GM06990 (cell line): ENCODE measurements at regions not wholly inside any gene's neighbourhood (a gene's known extent, or its start where the extent isn't known, plus 50 kb on each side); places are given as distances from the start of the nearest gene placed in this dataset.

Experiments
- DNase-seq: peaks from one replicate; pipeline ENCODE4 v3.0.0-alpha.2; 2011; ENCODE audit not compliant: insufficient read length; ENCODE audit errors: extremely low read depth
- H3K27me3 ChIP-seq: replicated peaks from 2 replicates; pipeline ENCODE4 v1.6.0; 2011; ENCODE audit warnings: low read length; ENCODE audit not compliant: control insufficient read depth, insufficient read depth
- H3K36me3 ChIP-seq: 2 replicates; pipeline ENCODE4 v1.5.1; 2011; ENCODE audit warnings: low read length; ENCODE audit not compliant: control insufficient read depth, insufficient read depth
- H3K4me3 ChIP-seq: replicated peaks from 2 replicates; pipeline ENCODE4 v1.5.1; 2011; ENCODE audit warnings: low read depth, mild to moderate bottlenecking, control low read depth, low read length
- CTCF ChIP-seq: IDR thresholded peaks from 2 replicates; pipeline ENCODE4 v1.5.1; 2011; ENCODE audit warnings: low read length, control low read depth, mild to moderate bottlenecking, inconsistent platforms; ENCODE audit not compliant: insufficient read depth, poor library complexity, severe bottlenecking

GRCh38 chr11:26063915-26064314 lies 268.0 kb upstream of the ANO3 start:
- no peak for DNase-seq
- no peak overlapping the region for H3K4me3 ChIP-seq
- TF ChIP-seq CTCF, result no peak
- no peaks in the 10 kb centered on the region for H3K36me3 ChIP-seq
- no peaks in the 10 kb centered on the region for H3K27me3 ChIP-seq

GRCh38 chr11:26065944-26066343 lies 266.0 kb upstream of the ANO3 start:
- no peak for TF ChIP-seq CTCF
- H3K36me3 ChIP-seq, result no peaks in the 10 kb centered on the region
- no peak overlapping the region for H3K4me3 ChIP-seq
- DNase-seq, result no peak
- no peaks in the 10 kb centered on the region for H3K27me3 ChIP-seq

- no peak for TF ChIP-seq CTCF
- H3K4me3 ChIP-seq, result no peak overlapping the region
- H3K36me3 ChIP-seq, result no peaks in the 10 kb centered on the region
- H3K27me3 ChIP-seq, result no peaks in the 10 kb centered on the region
- no peak for DNase-seq
These were observed 261.1 kb upstream of the ANO3 start for GRCh38 chr11:26070714-26071380.

- DNase-seq, result no peak
- TF ChIP-seq CTCF, result no peak
- Histone ChIP-seq H3K36me3 (no peaks in the 10 kb centered on the region), H3K4me3 (no peak overlapping the region), H3K27me3 (no peaks in the 10 kb centered on the region)
These were observed 259.2 kb upstream of the ANO3 start for GRCh38 chr11:26072614-26073153.

- DNase-seq, result no peak
- no peaks in the 10 kb centered on the region for H3K36me3 ChIP-seq
- no peaks in the 10 kb centered on the region for H3K27me3 ChIP-seq
- no peak overlapping the region for H3K4me3 ChIP-seq
- no peak for TF ChIP-seq CTCF
These were observed 258.3 kb upstream of the ANO3 start for GRCh38 chr11:26073646-26074045.
